Progenitor cell of endocrine pancreas (in vitro differentiated cells): ENCODE measurements at regions not wholly inside any gene's neighbourhood (a gene's known extent, or its start where the extent isn't known, plus 50 kb on each side); places are given as distances from the start of the nearest gene placed in this dataset.

ENCODE experiments used
- DNase-seq: peaks from one replicate; pipeline ENCODE4 v3.0.0; 2021; ENCODE audit warnings: low spot score; ENCODE audit not compliant: unreplicated experiment
- H3K27ac Mint-ChIP-seq: 2 replicates; pipeline ENCODE4 v1.8.0; 2021; ENCODE audit warnings: mild to moderate bottlenecking, moderate library complexity, mixed read lengths
- H3K27me3 Mint-ChIP-seq: 2 replicates; pipeline ENCODE4 v1.8.0; 2021; ENCODE audit warnings: mixed read lengths
- H3K36me3 Mint-ChIP-seq: 2 replicates; pipeline ENCODE4 v1.8.0; 2022; ENCODE audit warnings: mixed read lengths; ENCODE audit not compliant: insufficient read depth
- H3K4me1 Mint-ChIP-seq: 2 replicates; pipeline ENCODE4 v1.8.0; 2021; ENCODE audit warnings: low read depth, mixed read lengths
- H3K4me3 Mint-ChIP-seq: 2 replicates; pipeline ENCODE4 v1.8.0; 2021; ENCODE audit warnings: low read depth, mild to moderate bottlenecking, moderate library complexity, mixed read lengths
- H3K9me3 Mint-ChIP-seq: 2 replicates; pipeline ENCODE4 v1.8.0; 2021; ENCODE audit warnings: low read depth, mixed read lengths
- TF ChIP-seq, protein P1 (sequence below): fragments of 200-600 bp; sonication (generic); IDR thresholded peaks from one replicate; pipeline ENCODE4 v1.5.0; 2021; ENCODE audit warnings: antibody characterized with exemption, mild to moderate bottlenecking; ENCODE audit not compliant: unreplicated experiment

DNA sequence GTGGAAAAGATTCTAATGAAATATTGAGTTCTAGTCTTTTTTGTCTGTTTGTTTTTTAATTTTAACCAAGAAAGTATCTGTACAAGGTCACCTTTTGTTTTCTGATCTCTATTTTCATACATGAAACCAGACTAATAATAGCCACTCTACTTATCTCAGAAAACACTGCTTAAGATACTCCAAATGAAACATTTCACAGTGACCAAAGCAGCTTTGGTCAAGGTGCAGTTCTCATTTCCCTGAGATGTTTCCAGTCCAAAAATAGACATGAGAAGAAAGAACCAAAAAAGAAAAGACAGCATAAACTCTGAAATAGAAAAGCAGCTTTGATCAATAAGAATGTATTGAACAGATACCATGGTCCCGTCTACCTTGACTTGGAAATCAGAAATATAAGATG lies 782.8 kb downstream of the RAB28 start:
- Mint-ChIP-seq H3K9me3 (peaks cover 3% of the 10 kb centered on the region), H3K4me1 (no peaks in the 10 kb centered on the region), H3K36me3 (no peaks in the 10 kb centered on the region), H3K4me3 (no peak overlapping the region), H3K27me3 (no peaks in the 10 kb centered on the region), H3K27ac (no peak overlapping the region)
- no peak for DNase-seq
- TF ChIP-seq, protein P1, sequence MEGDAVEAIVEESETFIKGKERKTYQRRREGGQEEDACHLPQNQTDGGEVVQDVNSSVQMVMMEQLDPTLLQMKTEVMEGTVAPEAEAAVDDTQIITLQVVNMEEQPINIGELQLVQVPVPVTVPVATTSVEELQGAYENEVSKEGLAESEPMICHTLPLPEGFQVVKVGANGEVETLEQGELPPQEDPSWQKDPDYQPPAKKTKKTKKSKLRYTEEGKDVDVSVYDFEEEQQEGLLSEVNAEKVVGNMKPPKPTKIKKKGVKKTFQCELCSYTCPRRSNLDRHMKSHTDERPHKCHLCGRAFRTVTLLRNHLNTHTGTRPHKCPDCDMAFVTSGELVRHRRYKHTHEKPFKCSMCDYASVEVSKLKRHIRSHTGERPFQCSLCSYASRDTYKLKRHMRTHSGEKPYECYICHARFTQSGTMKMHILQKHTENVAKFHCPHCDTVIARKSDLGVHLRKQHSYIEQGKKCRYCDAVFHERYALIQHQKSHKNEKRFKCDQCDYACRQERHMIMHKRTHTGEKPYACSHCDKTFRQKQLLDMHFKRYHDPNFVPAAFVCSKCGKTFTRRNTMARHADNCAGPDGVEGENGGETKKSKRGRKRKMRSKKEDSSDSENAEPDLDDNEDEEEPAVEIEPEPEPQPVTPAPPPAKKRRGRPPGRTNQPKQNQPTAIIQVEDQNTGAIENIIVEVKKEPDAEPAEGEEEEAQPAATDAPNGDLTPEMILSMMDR: no peak

DNA sequence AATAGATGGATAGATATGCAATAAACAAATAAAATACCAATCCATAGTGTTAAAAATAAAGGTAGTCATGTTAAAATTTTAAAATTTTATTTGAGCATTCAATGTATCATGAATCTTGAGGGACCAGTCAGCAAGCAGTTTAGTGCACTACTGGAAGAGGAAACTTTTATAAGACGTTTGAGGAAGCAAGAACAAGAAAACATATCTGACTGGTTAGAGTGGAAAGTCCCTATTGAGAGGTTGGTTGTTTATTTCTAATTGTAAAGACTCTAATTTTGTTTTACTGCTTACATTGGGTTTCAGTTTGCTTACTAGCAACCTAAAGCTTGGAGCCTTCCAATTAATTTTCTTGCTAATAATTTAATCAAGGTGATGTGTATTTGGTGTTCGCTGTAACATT lies 786.2 kb downstream of the RAB28 start:
- Mint-ChIP-seq H3K27ac (no peak overlapping the region), H3K27me3 (no peaks in the 10 kb centered on the region), H3K36me3 (no peaks in the 10 kb centered on the region), H3K4me3 (no peak overlapping the region), H3K4me1 (no peaks in the 10 kb centered on the region), H3K9me3 (peaks cover 3% of the 10 kb centered on the region)
- TF ChIP-seq, protein P1: no peak
- no peak for DNase-seq

DNA sequence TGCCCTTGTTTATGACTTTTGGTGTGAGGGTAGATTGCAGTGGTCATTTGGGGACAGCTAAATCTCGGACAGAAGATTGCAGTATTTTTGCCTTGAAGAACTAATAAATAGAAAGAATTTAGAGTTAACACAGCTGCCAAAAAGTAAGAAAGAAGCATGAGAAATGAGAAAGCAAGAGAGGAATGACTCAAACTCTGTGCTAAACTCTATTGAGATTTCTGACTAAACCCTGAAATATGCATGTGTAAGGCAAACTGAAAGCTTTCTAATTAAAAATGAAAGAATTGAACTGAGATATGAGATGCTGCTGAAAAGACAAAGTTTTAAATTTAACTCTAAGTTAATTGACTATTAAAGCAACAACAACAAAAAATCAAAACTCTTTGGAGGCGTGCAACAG lies 791.3 kb downstream of the RAB28 start:
- no peak for DNase-seq
- Mint-ChIP-seq H3K4me1 (no peaks in the 10 kb centered on the region), H3K4me3 (no peak overlapping the region), H3K27ac (no peak overlapping the region), H3K27me3 (no peaks in the 10 kb centered on the region), H3K36me3 (no peaks in the 10 kb centered on the region), H3K9me3 (no peaks in the 10 kb centered on the region)
- TF ChIP-seq, protein P1: no peak

DNA sequence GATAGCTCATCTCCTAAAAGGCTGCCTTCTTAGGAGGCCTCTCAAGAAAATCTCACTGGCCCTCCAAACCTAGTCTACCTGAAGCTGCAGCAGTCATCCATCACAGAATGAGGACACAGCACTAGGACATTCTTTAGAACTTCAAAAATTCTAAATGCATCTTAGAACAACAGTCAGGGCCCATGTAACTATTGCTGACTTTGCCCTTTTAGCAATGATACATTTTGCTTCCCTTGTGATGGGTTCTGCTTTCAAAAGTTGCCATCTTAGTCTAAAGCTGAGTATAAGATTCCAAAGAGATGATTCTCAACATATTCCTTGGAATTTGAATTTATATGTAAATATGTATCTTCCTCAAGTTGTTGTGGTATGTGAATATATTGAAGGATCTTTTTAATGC lies 793.0 kb downstream of the RAB28 start:
- Mint-ChIP-seq H3K4me1 (no peaks in the 10 kb centered on the region), H3K27me3 (no peaks in the 10 kb centered on the region), H3K36me3 (no peaks in the 10 kb centered on the region), H3K9me3 (no peaks in the 10 kb centered on the region), H3K4me3 (no peak overlapping the region), H3K27ac (no peak overlapping the region)
- TF ChIP-seq, protein P1: no peak
- DNase-seq: no peak

DNA sequence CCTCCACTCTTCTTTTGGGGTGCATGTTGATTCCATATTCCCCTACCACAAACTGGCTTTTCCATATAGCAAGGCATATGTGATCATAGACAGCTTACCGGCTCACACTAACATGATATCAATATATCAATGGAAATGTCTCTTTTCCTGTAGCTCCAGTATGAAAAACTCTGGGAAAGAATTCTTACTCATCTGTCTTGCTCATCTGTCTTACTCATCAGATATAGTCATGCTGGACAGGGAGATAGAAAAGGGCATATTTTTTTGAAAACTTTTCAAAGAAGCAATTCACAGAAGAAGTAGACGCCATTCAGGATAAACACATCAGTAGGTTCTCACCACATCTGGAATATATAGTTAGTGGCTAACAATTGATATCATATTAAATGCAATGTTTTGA lies 794.7 kb downstream of the RAB28 start:
- no peak for DNase-seq
- H3K36me3 Mint-ChIP-seq: no peaks in the 10 kb centered on the region
- H3K4me1 Mint-ChIP-seq: no peaks in the 10 kb centered on the region
- no peak overlapping the region for H3K4me3 Mint-ChIP-seq
- H3K27ac Mint-ChIP-seq: no peak overlapping the region
- TF ChIP-seq, protein P1: no peak
- no peaks in the 10 kb centered on the region for H3K27me3 Mint-ChIP-seq
- H3K9me3 Mint-ChIP-seq: no peaks in the 10 kb centered on the region
